ENCODE measurements at regions not wholly inside any gene's neighbourhood (a gene's known extent, or its start where the extent isn't known, plus 50 kb on each side); places are given as distances from the start of the nearest gene placed in this dataset.

- Histone ChIP-seq H3K27ac (ENCODE audit: control insufficient read depth, insufficient read depth, low read length) (no peak overlapping the region), H3K27me3 (ENCODE audit: control insufficient read depth, extremely low read depth, insufficient read depth, low read length) (no peaks in the 10 kb centered on the region), H3K4me3 (ENCODE audit: control insufficient read depth in 2 of 3, extremely low read depth in 1 of 3, insufficient read depth in 2 of 3, low read depth in 1 of 3, low read length in 3 of 3) (no peak overlapping the region), H3K36me3 (ENCODE audit: control insufficient read depth in 2 of 2, extremely low read depth in 1 of 2, insufficient read depth in 2 of 2, low read length in 2 of 2) (no peaks in the 10 kb centered on the region), H4K20me1 (ENCODE audit: control insufficient read depth, extremely low read depth, insufficient read depth, low read length) (no peaks in the 10 kb centered on the region), H3K9ac (ENCODE audit: control insufficient read depth, extremely low read depth, insufficient read depth, low read length) (no peak overlapping the region), H3K79me2 (ENCODE audit: control insufficient read depth, insufficient read depth, low read length) (no peaks in the 10 kb centered on the region), H3K4me1 (ENCODE audit: control insufficient read depth, extremely low read depth, insufficient read depth, low read length) (no peaks in the 10 kb centered on the region), H2AFZ (ENCODE audit: control insufficient read depth, low read length) (no peak overlapping the region), H3K4me2 (ENCODE audit: control insufficient read depth, extremely low read depth, insufficient read depth, low read depth, low read length) (no peak overlapping the region), H3K9me1 (ENCODE audit: control insufficient read depth, extremely low read depth, insufficient read depth, low read length) (no peaks in the 10 kb centered on the region), H3K9me3 (ENCODE audit: control insufficient read depth, low read depth, low read length) (no peaks in the 10 kb centered on the region)
- TF ChIP-seq EZH2 (IDR thresholded peaks at IDR 0.05; ENCODE audit: low read length), result no peak
- no peak for TF ChIP-seq CTCF (optimal IDR thresholded peaks at IDR 0.05 in 1 of 3, IDR thresholded peaks at IDR 0.05 in 1 of 3, conservative IDR thresholded peaks at IDR 0.05 in 1 of 3; ENCODE audit: extremely low read depth in 1 of 3, insufficient read depth in 2 of 3, low read length in 3 of 3)
- FAIRE-seq (no peak), DNase-seq (ENCODE audit: low read depth, low spot score) (no peak)
- dilution Hi-C loops (cut with MboI; ENCODE audit: extremely low pct_ligation_motif_present, low sequenced_read_pairs), result no loop called here
These were observed 1866.5 kb downstream of the TP53TG3F start for GRCh38 chr16:35325936-35326335.

- no peak overlapping the region for H3K4me3 ChIP-seq (ENCODE audit: control insufficient read depth in 2 of 3, extremely low read depth in 1 of 3, insufficient read depth in 2 of 3, low read depth in 1 of 3, low read length in 3 of 3)
- H3K27ac ChIP-seq (ENCODE audit: control insufficient read depth, insufficient read depth, low read length), result no peak overlapping the region
- TF ChIP-seq CTCF (optimal IDR thresholded peaks at IDR 0.05 in 1 of 3, IDR thresholded peaks at IDR 0.05 in 1 of 3, conservative IDR thresholded peaks at IDR 0.05 in 1 of 3; ENCODE audit: extremely low read depth in 1 of 3, insufficient read depth in 2 of 3, low read length in 3 of 3), result no peak
- TF ChIP-seq EZH2 (IDR thresholded peaks at IDR 0.05; ENCODE audit: low read length), result no peak
- DNase-seq (ENCODE audit: low read depth, low spot score) (no peak), FAIRE-seq (no peak)
- dilution Hi-C loops (cut with MboI; ENCODE audit: extremely low pct_ligation_motif_present, low sequenced_read_pairs), result no loop called here
- H3K4me2 ChIP-seq (ENCODE audit: control insufficient read depth, extremely low read depth, insufficient read depth, low read depth, low read length), result no peak overlapping the region
- H3K9me1 ChIP-seq (ENCODE audit: control insufficient read depth, extremely low read depth, insufficient read depth, low read length), result no peaks in the 10 kb centered on the region
- no peaks in the 10 kb centered on the region for H3K9me3 ChIP-seq (ENCODE audit: control insufficient read depth, low read depth, low read length)
- H3K27me3 ChIP-seq (ENCODE audit: control insufficient read depth, extremely low read depth, insufficient read depth, low read length), result no peaks in the 10 kb centered on the region
- H3K36me3 ChIP-seq (ENCODE audit: control insufficient read depth in 2 of 2, extremely low read depth in 1 of 2, insufficient read depth in 2 of 2, low read length in 2 of 2), result no peaks in the 10 kb centered on the region
- H3K79me2 ChIP-seq (ENCODE audit: control insufficient read depth, insufficient read depth, low read length), result no peaks in the 10 kb centered on the region
- H2AFZ ChIP-seq (ENCODE audit: control insufficient read depth, low read length), result no peak overlapping the region
- H4K20me1 ChIP-seq (ENCODE audit: control insufficient read depth, extremely low read depth, insufficient read depth, low read length), result no peaks in the 10 kb centered on the region
- no peak overlapping the region for H3K9ac ChIP-seq (ENCODE audit: control insufficient read depth, extremely low read depth, insufficient read depth, low read length)
- H3K4me1 ChIP-seq (ENCODE audit: control insufficient read depth, extremely low read depth, insufficient read depth, low read length), result peaks cover 2% of the 10 kb centered on the region
These were observed 1879.9 kb downstream of the TP53TG3F start for GRCh38 chr16:35339337-35339736.

Data from keratinocyte (primary cell).